Ishikawa (cell line): ENCODE measurements at regions not wholly inside any gene's neighbourhood (a gene's known extent, or its start where the extent isn't known, plus 50 kb on each side); places are given as distances from the start of the nearest gene placed in this dataset.

Source experiments
- CEBPB ChIP-seq: IDR thresholded peaks from 2 replicates; pipeline ENCODE4 v1.6.1; 2012
- CREB1 ChIP-seq: IDR thresholded peaks from 2 replicates; pipeline ENCODE4 v1.6.1; 2012; ENCODE audit warnings: low read depth
- EGR1 ChIP-seq: IDR thresholded peaks from 2 replicates; pipeline ENCODE4 v1.6.1; 2012
- EP300 ChIP-seq: IDR thresholded peaks from 2 replicates; pipeline ENCODE4 v1.6.1; 2012; ENCODE audit warnings: borderline replicate concordance
- FOXM1 ChIP-seq: IDR thresholded peaks from 2 replicates; pipeline ENCODE4 v1.6.1; 2012; ENCODE audit warnings: low read depth, borderline replicate concordance
- MAX ChIP-seq: IDR thresholded peaks from 2 replicates; pipeline ENCODE4 v1.6.1; 2012
- NFIC ChIP-seq: IDR thresholded peaks from 2 replicates; pipeline ENCODE4 v1.6.1; 2012
- RAD21 ChIP-seq: IDR thresholded peaks from 2 replicates; pipeline ENCODE4 v1.6.1; 2012; ENCODE audit warnings: low read depth
- REST ChIP-seq: IDR thresholded peaks from 2 replicates; pipeline ENCODE4 v1.6.1; 2012; ENCODE audit warnings: low read depth, mild to moderate bottlenecking
- TAF1 ChIP-seq: IDR thresholded peaks from 2 replicates; pipeline ENCODE4 v1.6.1; 2012; ENCODE audit warnings: low read depth, mild to moderate bottlenecking
- TCF12 ChIP-seq: IDR thresholded peaks from 2 replicates; pipeline ENCODE4 v1.6.1; 2012; ENCODE audit warnings: low read depth
- TEAD4 ChIP-seq: IDR thresholded peaks from 2 replicates; pipeline ENCODE4 v1.6.1; 2012
- YY1 ChIP-seq: IDR thresholded peaks from 2 replicates; pipeline ENCODE4 v1.6.1; 2012; ENCODE audit warnings: low read depth
- ZBTB7A ChIP-seq: IDR thresholded peaks from 2 replicates; pipeline ENCODE4 v1.6.1; 2012; ENCODE audit warnings: low read depth
- TF ChIP-seq, protein P1 (sequence below): IDR thresholded peaks from 2 replicates; pipeline ENCODE4 v1.6.1; 2012

DNA sequence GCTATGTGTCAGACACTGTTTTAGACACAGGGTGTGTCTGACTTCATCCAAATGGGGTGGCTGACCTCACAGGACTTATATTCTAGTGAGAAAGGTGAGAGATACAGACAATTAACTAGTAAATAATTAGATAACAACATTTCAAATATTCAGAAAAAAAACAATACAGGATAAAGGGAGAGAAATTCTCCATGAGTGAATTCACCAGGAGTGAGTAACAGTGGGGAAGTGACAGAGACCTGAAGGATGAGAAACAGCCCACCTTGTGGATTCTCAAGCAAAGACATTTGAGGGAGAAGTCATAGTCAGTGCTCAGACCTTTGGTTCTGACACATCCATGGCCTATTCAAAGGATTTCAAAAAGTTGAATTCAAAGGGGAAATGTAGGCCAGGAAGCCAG, 627.9 kb downstream of the IQCM start:
- TF ChIP-seq CEBPB (no peak), TCF12 (no peak), FOXM1 (no peak), CREB1 (no peak), ZBTB7A (no peak), NFIC (no peak), EGR1 (no peak)

DNA sequence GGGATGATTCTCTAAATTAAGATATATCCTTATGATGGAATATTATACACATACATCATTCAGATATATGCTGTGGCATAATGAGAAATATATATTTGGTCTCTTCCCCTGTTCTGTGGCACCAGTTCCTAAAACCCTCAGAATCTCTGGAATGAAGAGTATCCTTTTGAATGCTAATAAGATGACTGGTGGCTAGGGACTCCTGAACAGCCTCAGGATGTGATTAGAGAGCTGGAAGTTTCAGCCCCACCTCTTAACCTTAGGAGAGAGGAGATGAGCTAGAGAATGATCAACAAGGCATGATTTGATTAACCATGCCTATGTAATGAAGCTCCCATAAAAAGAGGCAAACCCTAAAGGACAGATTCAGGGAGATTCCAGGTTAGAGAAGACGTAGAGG, 632.0 kb downstream of the IQCM start:
- TF ChIP-seq MAX, result no peak
- no peak for TF ChIP-seq YY1

DNA sequence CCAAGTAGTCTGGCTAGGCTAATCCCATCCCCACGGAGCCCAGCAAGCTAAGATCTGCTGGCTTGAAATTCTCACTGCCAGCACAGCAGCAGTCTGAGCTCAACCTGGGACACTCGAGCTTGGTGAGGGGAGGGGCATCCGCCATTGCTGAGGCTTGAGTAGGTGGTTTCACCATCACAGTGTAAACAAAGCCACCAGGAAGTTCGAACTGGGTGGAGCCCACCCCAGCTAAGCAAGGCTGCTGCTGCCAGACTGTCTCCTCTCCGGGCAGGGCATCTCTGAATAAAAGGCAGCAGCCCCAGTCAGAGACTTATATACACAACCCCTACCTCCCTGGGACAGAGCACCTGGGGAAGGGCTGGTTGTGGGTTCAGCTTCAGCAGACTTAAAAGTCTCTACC, 639.6 kb downstream of the IQCM start:
- TF ChIP-seq CREB1, result no peak
- TF ChIP-seq FOXM1, result no peak
- no peak for TF ChIP-seq TEAD4
- no peak for TF ChIP-seq EGR1
- no peak for TF ChIP-seq YY1
- no peak for TF ChIP-seq EP300
- TF ChIP-seq REST, result no peak
- no peak for TF ChIP-seq TAF1
- TF ChIP-seq, protein P1, sequence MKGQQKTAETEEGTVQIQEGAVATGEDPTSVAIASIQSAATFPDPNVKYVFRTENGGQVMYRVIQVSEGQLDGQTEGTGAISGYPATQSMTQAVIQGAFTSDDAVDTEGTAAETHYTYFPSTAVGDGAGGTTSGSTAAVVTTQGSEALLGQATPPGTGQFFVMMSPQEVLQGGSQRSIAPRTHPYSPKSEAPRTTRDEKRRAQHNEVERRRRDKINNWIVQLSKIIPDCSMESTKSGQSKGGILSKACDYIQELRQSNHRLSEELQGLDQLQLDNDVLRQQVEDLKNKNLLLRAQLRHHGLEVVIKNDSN, result no peak
- TF ChIP-seq ZBTB7A, result no peak
- no peak for TF ChIP-seq MAX
- TF ChIP-seq CEBPB, result no peak
- TF ChIP-seq RAD21, result no peak
- no peak for TF ChIP-seq TCF12
- no peak for TF ChIP-seq NFIC

GRCh38 chr4:149175549-149175948, 640.1 kb downstream of the IQCM start:
- TF ChIP-seq ZBTB7A (no peak), REST (no peak), CREB1 (no peak), CEBPB (no peak), NFIC (no peak), TCF12 (no peak), TEAD4 (no peak), RAD21 (no peak), YY1 (no peak)

DNA sequence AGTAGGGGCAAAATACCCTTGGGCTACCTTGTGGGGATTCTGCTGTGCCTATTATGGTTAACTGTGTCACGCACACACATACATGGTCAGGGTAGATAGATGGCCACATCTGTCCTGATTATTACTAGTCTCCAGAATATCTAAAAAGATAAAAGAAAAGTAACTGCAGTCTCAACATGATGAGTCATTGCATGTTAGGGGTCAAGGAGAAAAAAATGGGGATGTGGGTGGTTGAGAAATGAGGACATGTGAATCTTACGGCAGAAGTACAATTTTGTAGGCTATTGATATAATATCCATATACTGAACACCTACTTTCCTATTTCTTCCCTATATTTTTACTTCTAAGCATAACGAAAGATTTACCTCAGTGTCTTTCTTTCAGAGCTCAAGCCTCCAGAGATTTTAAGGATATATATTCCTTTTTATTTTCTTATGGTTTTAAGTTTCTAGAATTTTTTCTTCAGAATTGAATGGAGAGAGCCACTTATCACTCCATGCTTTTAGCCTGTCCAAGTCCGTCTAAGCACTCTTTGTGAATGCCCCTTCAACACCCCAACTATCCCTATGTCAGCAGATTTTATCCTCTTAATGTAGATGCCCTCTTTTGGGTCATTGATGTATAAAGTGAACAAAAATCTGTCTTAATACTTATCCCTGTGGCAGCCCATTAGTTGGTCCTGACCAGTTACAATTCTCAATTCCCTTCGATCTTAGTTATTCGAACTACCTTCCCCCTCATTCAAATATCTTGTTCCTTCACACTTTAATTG, 642.2 kb downstream of the IQCM start:
- TF ChIP-seq RAD21 (no peak), TEAD4 (no peak), TCF12 (no peak), TAF1 (no peak), YY1 (no peak), NFIC (no peak), REST (no peak), ZBTB7A (no peak), EGR1 (no peak), CREB1 (no peak), CEBPB (no peak), FOXM1 (no peak)
- TF ChIP-seq, protein P1, result no peak
